ENCODE measurements at regions not wholly inside any gene's neighbourhood (a gene's known extent, or its start where the extent isn't known, plus 50 kb on each side); places are given as distances from the start of the nearest gene placed in this dataset.

DNA sequence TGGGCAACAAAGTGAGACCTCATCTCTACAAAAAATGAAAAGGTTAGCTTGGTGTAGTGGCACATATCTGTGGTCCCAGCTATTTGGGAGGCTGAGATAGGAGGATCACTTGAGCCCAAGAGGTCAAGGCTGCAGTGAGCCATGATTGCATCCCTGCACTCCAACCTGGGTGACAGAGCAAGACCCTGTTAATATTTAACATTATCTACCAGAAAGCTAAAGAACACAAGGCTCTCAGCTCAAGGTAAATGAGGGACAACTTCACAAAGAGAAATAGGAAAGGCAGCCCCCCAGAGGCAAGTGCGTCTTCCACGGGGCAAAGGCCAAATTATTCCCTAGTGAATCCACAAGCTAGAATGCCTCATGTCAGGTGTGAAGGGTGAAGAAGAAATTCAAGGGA is 109.6 kb upstream of the PFKP start:
- Histone ChIP-seq H3K9ac (ENCODE audit: low read depth, low read length) (no peak overlapping the region), H3K79me1 (ENCODE audit: low read depth in 1 of 2, low read length in 2 of 2) (no peaks in the 10 kb centered on the region), H3K56ac (ENCODE audit: extremely low read depth, insufficient read depth, low read length) (no peak overlapping the region), H3K9me1 (ENCODE audit: insufficient read depth, low read length) (no peaks in the 10 kb centered on the region), H3K18ac (ENCODE audit: low read depth, low read length) (no peak overlapping the region), H3K36me3 (ENCODE audit: control insufficient read depth, insufficient read depth, low read length) (no peaks in the 10 kb centered on the region), H3K9me3 (ENCODE audit: control insufficient read depth, insufficient read depth, low read length) (no peaks in the 10 kb centered on the region), H2AFZ (replicated peaks; ENCODE audit: low read length, poor library complexity) (no peak overlapping the region), H2BK5ac (ENCODE audit: low read depth, low read length, poor library complexity, severe bottlenecking) (no peak overlapping the region), H3K14ac (replicated peaks; ENCODE audit: low read depth, low read length) (no peak overlapping the region), H3K4me2 (ENCODE audit: low read depth, low read length) (no peak overlapping the region), H4K8ac (ENCODE audit: low read depth in 2 of 2, low read length in 2 of 2) (no peak overlapping the region), H2BK20ac (ENCODE audit: low read depth, low read length) (no peak overlapping the region), H2BK120ac (ENCODE audit: low read depth, low read length) (no peak overlapping the region), H3K4me3 (ENCODE audit: insufficient read depth, low read depth, low read length) (no peak overlapping the region), H4K91ac (ENCODE audit: insufficient read depth, low read depth, low read length) (no peak overlapping the region), H3K4ac (ENCODE audit: low read depth, low read length) (no peak overlapping the region), H2BK15ac (ENCODE audit: low read depth, low read length) (no peak overlapping the region), H3K23ac (ENCODE audit: low read depth, low read length) (no peak overlapping the region), H3K4me1 (ENCODE audit: control insufficient read depth, insufficient read depth, low read length) (no peaks in the 10 kb centered on the region), H4K5ac (ENCODE audit: low read depth, low read length) (no peak overlapping the region), H3K27me3 (ENCODE audit: control insufficient read depth, insufficient read depth, low read length) (no peaks in the 10 kb centered on the region; the same call in 1 of the 2 replicates), H3K27ac (ENCODE audit: insufficient read depth, low read length) (no peak overlapping the region), H4K20me1 (ENCODE audit: insufficient read depth, low read length) (no peaks in the 10 kb centered on the region), H2AK9ac (replicated peaks; ENCODE audit: low read depth, low read length, poor library complexity) (no peak overlapping the region), H2AK5ac (ENCODE audit: low read depth, low read length) (no peak overlapping the region)
- ChIA-PET CTCF (no interaction called here), POLR2A (ENCODE audit: unreplicated experiment) (no interaction called here)
- no peak for TF ChIP-seq CHD1 (IDR thresholded peaks at IDR 0.05; ENCODE audit: low read depth, low read length)
- no peak for TF ChIP-seq MAFK (IDR thresholded peaks at IDR 0.05; ENCODE audit: low read depth, low read length)
- no peak for TF ChIP-seq BHLHE40 (IDR thresholded peaks at IDR 0.05; ENCODE audit: low read depth, low read length)
- no peak for TF ChIP-seq RCOR1 (IDR thresholded peaks at IDR 0.05; ENCODE audit: insufficient replicate concordance, low read length)
- no peak for TF ChIP-seq FOS (IDR thresholded peaks at IDR 0.05; ENCODE audit: low read depth, low read length)
- TF ChIP-seq NFE2L2 (IDR thresholded peaks at IDR 0.05; ENCODE audit: low read depth, low read length) = no peak
- TF ChIP-seq ELK1 (IDR thresholded peaks at IDR 0.05; ENCODE audit: borderline replicate concordance, low read depth, low read length) = no peak
- TF ChIP-seq USF2 (IDR thresholded peaks at IDR 0.05; ENCODE audit: low read depth, low read length) = no peak
- TF ChIP-seq MAZ (IDR thresholded peaks at IDR 0.05; ENCODE audit: borderline replicate concordance, low read depth, low read length) = no peak
- no peak for TF ChIP-seq SMC3 (IDR thresholded peaks at IDR 0.05; ENCODE audit: low read depth, low read length)
- no peak for TF ChIP-seq RFX5 (IDR thresholded peaks at IDR 0.05; ENCODE audit: low read depth, low read length)
- no peak for TF ChIP-seq RAD21 (IDR thresholded peaks at IDR 0.05; ENCODE audit: low read length)
- no peak for TF ChIP-seq CEBPB (IDR thresholded peaks at IDR 0.05; ENCODE audit: low read depth, low read length)
- TF ChIP-seq MXI1 (IDR thresholded peaks at IDR 0.05; ENCODE audit: borderline replicate concordance, low read depth, low read length) = no peak
- TF ChIP-seq POLR2A (IDR thresholded peaks at IDR 0.05; ENCODE audit: low read depth, low read length) = no peak
- TF ChIP-seq, protein P1, sequence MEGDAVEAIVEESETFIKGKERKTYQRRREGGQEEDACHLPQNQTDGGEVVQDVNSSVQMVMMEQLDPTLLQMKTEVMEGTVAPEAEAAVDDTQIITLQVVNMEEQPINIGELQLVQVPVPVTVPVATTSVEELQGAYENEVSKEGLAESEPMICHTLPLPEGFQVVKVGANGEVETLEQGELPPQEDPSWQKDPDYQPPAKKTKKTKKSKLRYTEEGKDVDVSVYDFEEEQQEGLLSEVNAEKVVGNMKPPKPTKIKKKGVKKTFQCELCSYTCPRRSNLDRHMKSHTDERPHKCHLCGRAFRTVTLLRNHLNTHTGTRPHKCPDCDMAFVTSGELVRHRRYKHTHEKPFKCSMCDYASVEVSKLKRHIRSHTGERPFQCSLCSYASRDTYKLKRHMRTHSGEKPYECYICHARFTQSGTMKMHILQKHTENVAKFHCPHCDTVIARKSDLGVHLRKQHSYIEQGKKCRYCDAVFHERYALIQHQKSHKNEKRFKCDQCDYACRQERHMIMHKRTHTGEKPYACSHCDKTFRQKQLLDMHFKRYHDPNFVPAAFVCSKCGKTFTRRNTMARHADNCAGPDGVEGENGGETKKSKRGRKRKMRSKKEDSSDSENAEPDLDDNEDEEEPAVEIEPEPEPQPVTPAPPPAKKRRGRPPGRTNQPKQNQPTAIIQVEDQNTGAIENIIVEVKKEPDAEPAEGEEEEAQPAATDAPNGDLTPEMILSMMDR (conservative IDR thresholded peaks at IDR 0.05; ENCODE audit: low read depth, low read length) = no peak
- no TSS peak for BruUV-seq (replicated peaks)
- DNase-seq (no peak), ATAC-seq (ENCODE audit: low read depth) (no peak)
- in situ Hi-C loops (cut with MboI; ENCODE audit: low sequenced_read_pairs) = no loop called here
- intact Hi-C loops (cut with micrococcal nuclease) = no loop called here
- WGBS, 2 experiments (ENCODE audit: extremely low coverage in 2 of 2, insufficient read length in 1 of 2) = no CpG with 5 or more reads among the region's 2 CpGs
- dilution Hi-C loops (cut with HindIII; ENCODE audit: low sequenced_read_pairs, unreplicated experiment) = no loop called here
